ENCODE measurements at regions not wholly inside any gene's neighbourhood (a gene's known extent, or its start where the extent isn't known, plus 50 kb on each side); places are given as distances from the start of the nearest gene placed in this dataset.
"Not testable (repeated sequence)": the region's sequence is repeated elsewhere in the genome, so short reads cannot be mapped to it uniquely, and the experiment has no call there.

GRCh38 chr3:147471741-147472140 lies 62.6 kb downstream of the ZIC1 start:
- DNase-seq (ENCODE audit: low read depth in 3 of 3): no peak

GRCh38 chr3:147472846-147473245 lies 63.7 kb downstream of the ZIC1 start:
- DNase-seq (ENCODE audit: low read depth in 3 of 3): no peak

GRCh38 chr3:147483145-147483544 lies 74.0 kb downstream of the ZIC1 start:
- DNase-seq (ENCODE audit: low read depth in 3 of 3): no peak

- DNase-seq (ENCODE audit: low read depth in 3 of 3): no peak
Observed at GRCh38 chr3:147483578-147483977, 74.4 kb downstream of the ZIC1 start.

- no peak for DNase-seq (ENCODE audit: low read depth in 3 of 3)
Observed at GRCh38 chr3:147493065-147493464, 83.9 kb downstream of the ZIC1 start.

GRCh38 chr3:147493666-147494065 lies 84.5 kb downstream of the ZIC1 start:
- DNase-seq (ENCODE audit: low read depth in 3 of 3): no peak

- DNase-seq (ENCODE audit: low read depth in 3 of 3): no peak
Observed at GRCh38 chr3:147497286-147497685, 88.1 kb downstream of the ZIC1 start.

- DNase-seq (ENCODE audit: low read depth in 3 of 3): no peak
Observed at GRCh38 chr3:147507638-147508286, 98.6 kb downstream of the ZIC1 start.

GRCh38 chr3:147509448-147509847 lies 100.3 kb downstream of the ZIC1 start:
- DNase-seq (ENCODE audit: low read depth in 3 of 3): no peak

- DNase-seq (ENCODE audit: low read depth in 3 of 3): no peak
Observed at GRCh38 chr3:147513785-147514184, 104.6 kb downstream of the ZIC1 start.

- no peak for DNase-seq (ENCODE audit: low read depth in 3 of 3)
Observed at GRCh38 chr3:147514366-147515160, 105.4 kb downstream of the ZIC1 start.

GRCh38 chr3:147518465-147518864 lies 109.3 kb downstream of the ZIC1 start:
- no peak for DNase-seq (ENCODE audit: low read depth in 3 of 3)

- DNase-seq (ENCODE audit: low read depth in 3 of 3): no peak
Observed at GRCh38 chr3:147521646-147522045, 112.5 kb downstream of the ZIC1 start.

- DNase-seq (ENCODE audit: low read depth in 3 of 3): not testable (repeated sequence)
Observed at GRCh38 chr3:147522780-147523179, 113.6 kb downstream of the ZIC1 start.

GRCh38 chr3:147529551-147529950 lies 120.4 kb downstream of the ZIC1 start:
- DNase-seq (ENCODE audit: low read depth in 3 of 3): no peak

GRCh38 chr3:147538034-147538433 lies 128.9 kb downstream of the ZIC1 start:
- DNase-seq (ENCODE audit: low read depth in 3 of 3): no peak

GRCh38 chr3:147540921-147541320 lies 131.8 kb downstream of the ZIC1 start:
- no peak for DNase-seq (ENCODE audit: low read depth in 3 of 3)

GRCh38 chr3:147544290-147544689 lies 135.1 kb downstream of the ZIC1 start:
- no peak for DNase-seq (ENCODE audit: low read depth in 3 of 3)

GRCh38 chr3:147551491-147551890 lies 142.3 kb downstream of the ZIC1 start:
- no peak for DNase-seq (ENCODE audit: low read depth in 3 of 3)

GRCh38 chr3:147554332-147554731 lies 145.2 kb downstream of the ZIC1 start:
- no peak for DNase-seq (ENCODE audit: low read depth in 3 of 3)

- no peak for DNase-seq (ENCODE audit: low read depth in 3 of 3)
Observed at GRCh38 chr3:147572970-147573340, 163.8 kb downstream of the ZIC1 start.

GRCh38 chr3:147574621-147575020 lies 165.5 kb downstream of the ZIC1 start:
- no peak for DNase-seq (ENCODE audit: low read depth in 3 of 3)

- no peak for DNase-seq (ENCODE audit: low read depth in 3 of 3)
Observed at GRCh38 chr3:147575391-147575790, 166.2 kb downstream of the ZIC1 start.
